ENCODE measurements at regions not wholly inside any gene's neighbourhood (a gene's known extent, or its start where the extent isn't known, plus 50 kb on each side); places are given as distances from the start of the nearest gene placed in this dataset.

DNA sequence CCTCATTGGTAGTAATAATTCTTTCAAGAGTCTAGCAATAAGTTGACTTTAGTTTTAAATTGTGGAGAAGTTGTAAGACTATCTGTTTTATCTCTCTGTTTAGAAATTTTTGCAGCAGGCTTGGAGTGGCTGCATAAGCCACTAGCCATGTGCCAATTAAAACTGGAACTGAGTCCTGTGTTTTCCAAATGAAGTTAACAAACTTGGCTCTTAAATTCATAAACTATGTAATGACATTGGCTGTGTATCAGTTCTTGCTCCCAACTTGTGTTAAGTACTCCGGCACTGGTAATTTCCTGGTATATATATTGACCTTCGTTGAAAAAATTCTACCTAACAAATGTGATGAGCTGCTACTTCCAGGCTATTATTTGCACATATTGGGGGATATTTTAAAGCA lies 420.4 kb downstream of the GBA3 start:
- no peaks in the 10 kb centered on the region for H3K36me3 ChIP-seq (ENCODE audit: control insufficient read depth, insufficient read depth, low read length)
- no peaks in the 10 kb centered on the region for H3K4me1 ChIP-seq

DNA sequence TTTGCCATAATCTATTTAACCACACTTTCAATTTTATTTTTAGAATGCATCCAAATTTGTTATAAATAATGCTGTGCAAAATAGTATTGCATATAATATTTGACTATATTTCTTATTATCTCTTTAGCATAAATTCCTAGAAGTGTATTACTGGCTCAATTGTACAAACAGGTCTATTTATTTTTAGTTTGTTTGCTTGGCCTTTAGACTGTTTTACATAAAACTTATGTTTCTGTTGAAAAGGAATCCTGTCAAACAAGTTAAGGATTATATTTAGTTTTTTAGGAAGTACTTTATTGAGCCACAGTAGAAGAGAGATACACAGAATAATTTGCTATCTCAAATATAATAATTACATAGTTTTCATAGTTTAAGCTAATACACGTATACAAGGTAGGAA lies 413.8 kb downstream of the GBA3 start:
- H3K79me2 ChIP-seq, result no peaks in the 10 kb centered on the region
- no peak overlapping the region for H2AFZ ChIP-seq
- no peaks in the 10 kb centered on the region for H3K27me3 ChIP-seq (ENCODE audit: control insufficient read depth, insufficient read depth, low read length)
- TF ChIP-seq, protein P1, sequence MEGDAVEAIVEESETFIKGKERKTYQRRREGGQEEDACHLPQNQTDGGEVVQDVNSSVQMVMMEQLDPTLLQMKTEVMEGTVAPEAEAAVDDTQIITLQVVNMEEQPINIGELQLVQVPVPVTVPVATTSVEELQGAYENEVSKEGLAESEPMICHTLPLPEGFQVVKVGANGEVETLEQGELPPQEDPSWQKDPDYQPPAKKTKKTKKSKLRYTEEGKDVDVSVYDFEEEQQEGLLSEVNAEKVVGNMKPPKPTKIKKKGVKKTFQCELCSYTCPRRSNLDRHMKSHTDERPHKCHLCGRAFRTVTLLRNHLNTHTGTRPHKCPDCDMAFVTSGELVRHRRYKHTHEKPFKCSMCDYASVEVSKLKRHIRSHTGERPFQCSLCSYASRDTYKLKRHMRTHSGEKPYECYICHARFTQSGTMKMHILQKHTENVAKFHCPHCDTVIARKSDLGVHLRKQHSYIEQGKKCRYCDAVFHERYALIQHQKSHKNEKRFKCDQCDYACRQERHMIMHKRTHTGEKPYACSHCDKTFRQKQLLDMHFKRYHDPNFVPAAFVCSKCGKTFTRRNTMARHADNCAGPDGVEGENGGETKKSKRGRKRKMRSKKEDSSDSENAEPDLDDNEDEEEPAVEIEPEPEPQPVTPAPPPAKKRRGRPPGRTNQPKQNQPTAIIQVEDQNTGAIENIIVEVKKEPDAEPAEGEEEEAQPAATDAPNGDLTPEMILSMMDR (IDR thresholded peaks at IDR 0.05), result no peak
- H3K27ac ChIP-seq, result no peak overlapping the region
- no peaks in the 10 kb centered on the region for H3K36me3 ChIP-seq (ENCODE audit: control insufficient read depth, insufficient read depth, low read length)
- H3K4me3 ChIP-seq (ENCODE audit: low read depth, low read length), result no peak overlapping the region
- H3K9ac ChIP-seq, result no peak overlapping the region
- H3K4me1 ChIP-seq, result no peaks in the 10 kb centered on the region
- H3K4me2 ChIP-seq (ENCODE audit: low read length), result no peak overlapping the region
- no peaks in the 10 kb centered on the region for H3K9me3 ChIP-seq (ENCODE audit: control insufficient read depth, low read length)

More for the DNA sequence above, 420.4 kb downstream of the GBA3 start:
- H3K9ac ChIP-seq, result no peak overlapping the region
- H3K4me2 ChIP-seq (ENCODE audit: low read length), result no peak overlapping the region
- H3K4me3 ChIP-seq (ENCODE audit: low read depth, low read length), result no peak overlapping the region
- H2AFZ ChIP-seq, result no peak overlapping the region
- no peaks in the 10 kb centered on the region for H3K9me3 ChIP-seq (ENCODE audit: control insufficient read depth, low read length)
- TF ChIP-seq, protein P1 (IDR thresholded peaks at IDR 0.05), result no peak
- H3K27me3 ChIP-seq (ENCODE audit: control insufficient read depth, insufficient read depth, low read length), result no peaks in the 10 kb centered on the region
- H3K79me2 ChIP-seq, result no peaks in the 10 kb centered on the region
- no peak overlapping the region for H3K27ac ChIP-seq

DNA sequence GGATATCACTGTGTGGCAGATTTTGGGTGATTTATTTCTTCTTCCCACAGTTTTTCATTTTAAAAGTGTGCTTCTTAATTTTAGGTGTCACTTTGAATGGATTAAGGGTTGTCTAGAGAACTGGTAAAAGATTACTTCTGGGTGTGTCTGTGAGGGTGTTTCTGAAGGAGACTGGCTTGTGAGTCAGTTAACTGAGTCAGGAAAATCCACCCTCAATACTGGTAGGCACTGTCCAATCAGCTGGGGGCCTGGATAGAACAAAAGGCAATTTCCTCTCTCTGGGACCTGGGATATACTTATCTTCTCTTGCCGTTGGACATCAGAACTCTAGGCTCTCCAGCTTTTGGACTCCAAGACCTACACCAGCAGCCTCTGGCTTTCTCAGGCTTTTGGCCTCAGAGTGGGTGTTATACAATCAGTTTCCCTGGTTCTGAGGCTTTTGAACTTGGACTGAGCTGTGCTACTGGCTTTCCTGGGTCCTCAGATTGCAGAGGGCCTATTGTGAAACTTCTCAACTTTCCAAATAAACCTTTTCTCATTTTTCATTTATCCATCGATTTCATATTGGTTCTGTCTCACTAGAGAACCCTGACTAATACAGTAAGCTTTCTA lies 413.1 kb downstream of the GBA3 start:
- Histone ChIP-seq H3K9me3 (ENCODE audit: control insufficient read depth, low read length) (no peaks in the 10 kb centered on the region), H3K9ac (no peak overlapping the region), H3K4me3 (ENCODE audit: low read depth, low read length) (no peak overlapping the region), H3K27me3 (ENCODE audit: control insufficient read depth, insufficient read depth, low read length) (no peaks in the 10 kb centered on the region), H3K4me1 (no peaks in the 10 kb centered on the region), H2AFZ (no peak overlapping the region), H3K36me3 (ENCODE audit: control insufficient read depth, insufficient read depth, low read length) (no peaks in the 10 kb centered on the region), H3K79me2 (no peaks in the 10 kb centered on the region), H3K27ac (no peak overlapping the region), H3K4me2 (ENCODE audit: low read length) (no peak overlapping the region)
- TF ChIP-seq, protein P1 (IDR thresholded peaks at IDR 0.05), result no peak

DNA sequence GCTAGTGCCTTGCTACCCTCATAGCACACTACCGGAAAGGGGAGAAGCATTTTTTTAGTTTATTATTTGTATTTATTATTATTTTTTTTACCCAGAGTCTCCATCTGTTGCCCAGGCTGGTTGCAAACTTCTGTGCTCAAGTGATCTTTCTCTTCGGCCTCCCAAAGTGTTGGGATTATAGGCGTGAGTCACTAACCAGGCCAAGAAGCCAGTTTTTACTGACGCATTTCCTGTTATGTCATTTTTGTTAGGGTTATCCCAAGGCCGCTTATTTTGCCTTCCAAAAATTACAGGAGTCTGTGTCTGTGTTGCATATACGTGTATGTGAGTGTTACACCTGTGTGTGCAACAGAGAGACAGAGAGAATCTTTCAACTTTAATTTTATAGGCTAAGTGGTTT lies 404.5 kb downstream of the GBA3 start:
- Histone ChIP-seq H3K9ac (no peak overlapping the region), H3K4me3 (ENCODE audit: low read depth, low read length) (no peak overlapping the region), H3K4me2 (ENCODE audit: low read length) (no peak overlapping the region), H3K27ac (no peak overlapping the region), H3K27me3 (ENCODE audit: control insufficient read depth, insufficient read depth, low read length) (no peaks in the 10 kb centered on the region), H3K79me2 (no peaks in the 10 kb centered on the region), H3K36me3 (ENCODE audit: control insufficient read depth, insufficient read depth, low read length) (no peaks in the 10 kb centered on the region), H3K4me1 (no peaks in the 10 kb centered on the region), H2AFZ (no peak overlapping the region), H3K9me3 (ENCODE audit: control insufficient read depth, low read length) (no peaks in the 10 kb centered on the region)
- TF ChIP-seq, protein P1 (IDR thresholded peaks at IDR 0.05), result no peak

DNA sequence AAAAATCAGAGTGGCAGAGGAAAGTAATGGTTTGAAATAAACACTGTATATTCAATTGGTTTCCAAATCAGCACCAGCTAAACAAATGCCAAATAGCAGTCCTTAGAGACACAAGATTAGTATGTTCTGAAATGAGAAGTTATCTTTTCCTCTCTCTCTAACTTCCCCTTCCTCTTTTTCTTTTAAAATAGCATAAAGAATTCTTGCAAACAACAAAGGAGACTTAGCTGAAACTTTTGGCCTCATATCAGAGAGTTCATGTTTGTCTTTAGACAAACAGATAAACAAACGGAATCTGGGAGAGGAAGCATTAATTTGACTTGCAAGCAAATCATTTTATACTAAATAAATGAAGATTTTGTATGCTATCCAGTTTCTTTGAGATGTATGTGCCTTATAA lies 399.0 kb downstream of the GBA3 start:
- no peak overlapping the region for H3K27ac ChIP-seq
- no peak overlapping the region for H3K9ac ChIP-seq
- no peaks in the 10 kb centered on the region for H3K79me2 ChIP-seq
- no peak overlapping the region for H3K4me3 ChIP-seq (ENCODE audit: low read depth, low read length)
- no peaks in the 10 kb centered on the region for H3K4me1 ChIP-seq
- no peaks in the 10 kb centered on the region for H3K9me3 ChIP-seq (ENCODE audit: control insufficient read depth, low read length)
- H2AFZ ChIP-seq, result no peak overlapping the region
- no peak overlapping the region for H3K4me2 ChIP-seq (ENCODE audit: low read length)
- no peaks in the 10 kb centered on the region for H3K36me3 ChIP-seq (ENCODE audit: control insufficient read depth, insufficient read depth, low read length)
- H3K27me3 ChIP-seq (ENCODE audit: control insufficient read depth, insufficient read depth, low read length), result no peaks in the 10 kb centered on the region
- TF ChIP-seq, protein P1 (IDR thresholded peaks at IDR 0.05), result no peak
